Calu3 (cell line): ENCODE measurements at regions not wholly inside any gene's neighbourhood (a gene's known extent, or its start where the extent isn't known, plus 50 kb on each side); places are given as distances from the start of the nearest gene placed in this dataset.

ENCODE experiments used
- BruUV-seq: library from RNA; stranded (reverse); fragments of 400-500 nt; replicated peaks from 2 replicates; lab custom pipeline; 2021; lab: Mats Ljungman, UMichigan
- CTCF ChIA-PET: fragments of 300-600 bp; sonication (Branson Sonifier 250); formaldehyde crosslinking; loops from one replicate; lab custom pipeline; 2022; ENCODE audit warnings: antibody characterized with exemption; lab: Charles Lee
- DNase-seq: peaks from one replicate; pipeline ENCODE4 v3.0.0; 2022
- H3K27ac Mint-ChIP-seq: one replicate; pipeline ENCODE4 v1.8.0; 2022; ENCODE audit warnings: mixed read lengths; ENCODE audit not compliant: unreplicated experiment
- H3K27me3 Mint-ChIP-seq: one replicate; pipeline ENCODE4 v1.8.0; 2022; ENCODE audit warnings: mixed read lengths; ENCODE audit not compliant: unreplicated experiment
- H3K36me3 Mint-ChIP-seq: one replicate; pipeline ENCODE4 v1.8.0; 2022; ENCODE audit warnings: mild to moderate bottlenecking, moderate library complexity, mixed read lengths; ENCODE audit not compliant: insufficient read depth, unreplicated experiment
- H3K4me1 Mint-ChIP-seq: one replicate; pipeline ENCODE4 v1.8.0; 2022; ENCODE audit warnings: mild to moderate bottlenecking, low read depth, mixed read lengths; ENCODE audit not compliant: unreplicated experiment
- H3K4me3 Mint-ChIP-seq: one replicate; pipeline ENCODE4 v1.8.0; 2022; ENCODE audit warnings: mild to moderate bottlenecking, low read depth, moderate library complexity, mixed read lengths; ENCODE audit not compliant: unreplicated experiment
- H3K9me3 Mint-ChIP-seq: one replicate; pipeline ENCODE4 v1.8.0; 2022; ENCODE audit warnings: low read depth, mixed read lengths; ENCODE audit not compliant: unreplicated experiment
- CTCF ChIP-seq: fragments of 200-600 bp; IDR thresholded peaks from one replicate; pipeline ENCODE4 v1.8.0; 2022; ENCODE audit warnings: antibody characterized with exemption; ENCODE audit not compliant: unreplicated experiment
- intact Hi-C: fragments of 100-400 bp; cut with micrococcal nuclease; formaldehyde crosslinking; loops from one replicate; pipeline ENCODE4 v1.10.0; 2022; ENCODE audit not compliant: unreplicated experiment

GRCh38 chr5:13609504-13609903 lies 335.0 kb downstream of the DNAH5 start:
- no peaks in the 10 kb centered on the region for H3K27me3 Mint-ChIP-seq
- H3K9me3 Mint-ChIP-seq, result peaks cover 2% of the 10 kb centered on the region
- no peak overlapping the region for H3K4me3 Mint-ChIP-seq
- no TSS peak for BruUV-seq
- H3K27ac Mint-ChIP-seq, result no peak overlapping the region
- H3K36me3 Mint-ChIP-seq, result peaks cover 6% of the 10 kb centered on the region
- H3K4me1 Mint-ChIP-seq, result peaks cover 10% of the 10 kb centered on the region
- CTCF ChIA-PET, result no interaction called here
- no peak for DNase-seq
- no peak for TF ChIP-seq CTCF
- intact Hi-C loops, result no loop called here

DNA sequence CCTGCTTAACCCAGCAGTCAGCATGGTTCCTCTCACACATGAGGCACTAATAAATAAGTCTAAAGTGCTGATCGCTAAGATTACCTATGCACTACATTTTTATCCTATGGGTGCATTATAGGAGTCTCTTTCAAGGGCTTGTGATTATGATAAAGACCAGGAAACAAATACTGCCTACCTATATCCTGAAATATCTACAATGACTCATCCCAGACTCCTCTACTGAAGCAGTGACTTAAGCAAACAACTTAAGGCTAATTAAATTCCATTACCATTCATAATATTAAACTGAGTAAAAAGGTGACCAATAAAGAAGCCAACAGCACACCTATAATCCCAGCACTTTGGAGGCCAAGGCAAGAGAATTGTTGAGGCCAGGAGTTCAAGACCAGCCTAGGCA lies 338.4 kb downstream of the DNAH5 start:
- H3K27ac Mint-ChIP-seq, result no peak overlapping the region
- H3K36me3 Mint-ChIP-seq, result peaks cover 6% of the 10 kb centered on the region
- CTCF ChIA-PET, result no interaction called here
- TF ChIP-seq CTCF, result no peak
- DNase-seq, result peak; percentile 8
- H3K4me3 Mint-ChIP-seq, result no peak overlapping the region
- no peaks in the 10 kb centered on the region for H3K27me3 Mint-ChIP-seq
- intact Hi-C loops, result no loop called here
- H3K4me1 Mint-ChIP-seq, result no peaks in the 10 kb centered on the region
- H3K9me3 Mint-ChIP-seq, result no peaks in the 10 kb centered on the region
- BruUV-seq, result no TSS peak

DNA sequence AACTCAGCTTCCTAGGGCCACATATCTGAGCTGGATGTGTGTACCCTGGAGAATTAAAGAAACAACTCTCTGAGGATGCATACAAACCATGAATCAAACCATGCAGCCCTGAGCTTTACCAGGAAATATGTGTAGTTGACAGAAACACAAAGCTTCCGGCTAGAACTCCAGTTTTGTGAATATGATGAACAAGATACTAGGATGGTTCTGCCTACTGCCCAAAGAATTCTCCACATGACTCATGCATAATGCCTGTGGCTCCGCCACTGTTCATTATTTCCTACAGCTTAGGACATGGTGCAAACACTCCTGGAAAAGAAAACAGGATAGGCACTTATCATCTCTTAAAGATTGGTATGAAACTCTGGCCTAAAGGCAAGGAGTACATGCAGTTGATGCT lies 343.4 kb downstream of the DNAH5 start:
- intact Hi-C loops, result no loop called here
- CTCF ChIA-PET, result no interaction called here
- no peaks in the 10 kb centered on the region for H3K9me3 Mint-ChIP-seq
- DNase-seq, result no peak
- no peak overlapping the region for H3K27ac Mint-ChIP-seq
- no peaks in the 10 kb centered on the region for H3K27me3 Mint-ChIP-seq
- no peak for TF ChIP-seq CTCF
- no TSS peak for BruUV-seq
- peaks cover 2% of the 10 kb centered on the region for H3K36me3 Mint-ChIP-seq
- no peak overlapping the region for H3K4me3 Mint-ChIP-seq
- H3K4me1 Mint-ChIP-seq, result no peaks in the 10 kb centered on the region

- Mint-ChIP-seq H3K9me3 (no peaks in the 10 kb centered on the region), H3K36me3 (no peaks in the 10 kb centered on the region), H3K27ac (no peak overlapping the region), H3K27me3 (no peaks in the 10 kb centered on the region), H3K4me1 (peaks cover 17% of the 10 kb centered on the region), H3K4me3 (no peak overlapping the region)
- no peak for DNase-seq
- CTCF ChIA-PET, result interaction anchor here (0.6 kb wide), 1 partner anchor 29 kb away, joined by 3 read pairs; no protein-coding TSS in a partner anchor
- no TSS peak for BruUV-seq
- intact Hi-C loops, result no loop called here
- TF ChIP-seq CTCF, result no peak
Observed at GRCh38 chr5:13595978-13596377, 348.5 kb downstream of the DNAH5 start.
